ENCODE measurements at regions not wholly inside any gene's neighbourhood (a gene's known extent, or its start where the extent isn't known, plus 50 kb on each side); places are given as distances from the start of the nearest gene placed in this dataset.

DNA sequence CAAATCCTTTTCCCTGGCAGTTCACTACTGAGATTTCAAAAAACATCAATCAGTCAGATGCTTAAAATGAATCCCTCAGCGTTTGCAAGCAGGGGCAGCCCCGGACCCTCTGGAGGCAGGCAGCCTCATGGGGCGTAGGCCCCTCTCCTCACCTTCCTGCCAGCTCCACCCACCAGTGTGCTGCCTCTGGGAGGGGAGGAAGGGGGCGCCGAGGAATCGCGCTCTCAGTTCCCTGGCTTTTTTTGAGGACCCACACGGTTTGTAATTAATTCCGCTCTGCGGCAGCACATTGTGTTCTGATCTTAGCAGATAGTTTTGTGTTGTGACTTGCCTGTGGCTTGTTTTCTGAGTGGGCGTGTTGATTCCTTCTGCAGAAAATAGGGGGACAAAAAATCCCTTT, 159.9 kb downstream of the KLF13 start:
- in situ Hi-C loops (cut with HindIII; ENCODE audit: low sequenced_read_pairs): no loop called here

DNA sequence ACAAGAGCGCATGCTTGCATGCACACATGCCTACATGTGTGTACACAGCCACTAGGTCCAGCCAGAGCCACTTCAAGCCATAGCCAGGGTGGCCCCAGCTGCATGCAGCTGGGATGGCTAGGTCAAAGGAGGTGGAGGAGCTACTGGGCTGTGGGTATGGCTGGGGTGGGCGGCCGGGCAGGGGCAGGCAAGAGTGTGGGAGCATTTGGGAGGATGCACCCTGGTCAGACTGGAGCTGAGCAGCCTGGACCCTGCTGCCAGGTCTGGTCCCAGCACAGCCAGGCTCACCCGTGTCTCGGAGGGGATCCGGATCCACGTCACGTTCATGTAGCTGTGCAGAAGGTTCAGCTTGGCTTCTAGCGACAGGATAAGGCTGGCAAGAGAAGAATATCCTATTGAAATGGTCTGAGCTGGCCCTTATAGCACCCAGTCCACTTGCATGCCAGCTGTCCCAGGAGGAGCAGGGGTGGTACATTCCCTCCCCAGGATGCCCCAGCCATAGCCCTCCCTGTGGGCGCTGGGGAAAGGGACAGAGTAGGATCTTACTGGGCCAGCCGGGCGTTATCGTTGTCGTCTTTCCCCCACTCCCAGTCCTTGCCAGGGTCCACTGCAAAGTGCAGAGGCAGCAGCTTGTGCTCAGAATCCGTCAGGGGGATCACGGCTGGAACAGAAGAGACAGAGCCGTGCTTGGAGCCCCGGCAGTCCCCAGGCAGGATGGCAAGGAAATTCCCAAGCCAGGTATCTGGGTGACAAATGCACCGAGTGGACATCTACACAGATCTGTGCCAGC, 160.5 kb downstream of the KLF13 start:
- in situ Hi-C loops (cut with HindIII; ENCODE audit: low sequenced_read_pairs): no loop called here

DNA sequence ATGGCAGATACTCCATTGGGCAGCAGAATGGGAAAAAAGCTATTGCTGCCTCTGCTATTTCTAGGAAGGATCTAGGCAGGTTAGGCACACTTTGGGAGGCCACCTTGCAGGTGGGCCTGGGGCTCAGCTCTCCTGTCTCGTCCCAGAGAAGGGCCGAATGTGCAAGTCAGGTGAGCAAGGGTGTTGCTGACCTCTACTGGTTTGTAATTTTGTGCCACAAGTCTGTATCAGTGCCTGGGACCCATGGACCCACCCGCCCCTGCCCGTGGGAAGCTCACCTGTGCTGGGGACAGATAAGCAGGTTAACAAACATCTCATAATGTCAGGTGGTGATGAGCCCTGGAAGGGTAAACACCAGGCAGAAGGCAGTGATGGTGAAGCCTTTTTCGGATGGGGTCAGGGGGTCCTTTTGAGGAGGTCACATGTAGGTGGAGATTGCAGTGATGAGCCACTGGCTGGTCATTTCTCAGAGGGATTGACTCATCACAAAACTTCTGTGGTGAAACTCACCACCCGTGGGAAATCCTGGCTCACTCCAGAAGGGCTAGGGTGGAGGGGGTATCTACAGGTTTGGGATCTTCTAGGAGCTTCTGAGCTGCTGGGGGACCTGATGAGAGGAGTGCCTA, 161.3 kb downstream of the KLF13 start:
- in situ Hi-C loops (cut with HindIII; ENCODE audit: low sequenced_read_pairs): no loop called here

DNA sequence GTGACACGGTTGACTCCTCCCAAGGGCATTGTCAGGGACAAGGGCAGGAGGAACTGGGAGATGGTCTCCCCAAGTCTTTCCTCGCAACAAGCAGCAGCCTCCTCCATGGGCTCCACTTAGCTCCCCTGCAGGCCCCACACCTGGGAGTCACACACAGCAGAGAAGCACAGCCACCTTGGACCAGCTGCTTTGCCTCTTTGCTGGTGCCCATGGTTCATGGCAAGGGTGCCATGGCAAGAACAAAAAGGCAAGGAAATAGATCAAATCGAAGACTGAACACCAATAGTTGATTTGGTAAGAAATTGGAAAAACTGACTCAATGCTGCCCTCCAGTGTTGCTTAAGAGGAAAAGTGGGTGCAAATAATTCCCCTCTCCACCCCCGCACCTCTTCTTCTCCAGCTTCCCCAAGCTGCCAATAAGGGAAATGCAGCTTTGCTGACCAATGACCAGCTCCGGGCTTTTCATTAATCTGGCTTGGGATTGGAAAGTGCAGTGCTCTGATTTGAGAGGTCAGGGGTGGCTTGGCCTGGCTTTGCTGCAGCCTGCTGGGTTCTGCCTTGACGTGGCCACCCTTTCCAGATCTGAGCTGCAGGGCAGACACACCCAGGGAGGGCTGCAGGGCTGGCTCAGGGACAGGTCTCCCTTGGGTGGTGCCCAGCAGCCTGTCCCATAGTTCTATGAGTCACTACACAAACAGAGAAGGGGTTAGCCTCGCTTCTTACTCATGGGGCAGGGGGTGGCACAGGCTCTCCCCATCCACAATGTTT, 162.0 kb downstream of the KLF13 start:
- in situ Hi-C loops (cut with HindIII; ENCODE audit: low sequenced_read_pairs): no loop called here

DNA sequence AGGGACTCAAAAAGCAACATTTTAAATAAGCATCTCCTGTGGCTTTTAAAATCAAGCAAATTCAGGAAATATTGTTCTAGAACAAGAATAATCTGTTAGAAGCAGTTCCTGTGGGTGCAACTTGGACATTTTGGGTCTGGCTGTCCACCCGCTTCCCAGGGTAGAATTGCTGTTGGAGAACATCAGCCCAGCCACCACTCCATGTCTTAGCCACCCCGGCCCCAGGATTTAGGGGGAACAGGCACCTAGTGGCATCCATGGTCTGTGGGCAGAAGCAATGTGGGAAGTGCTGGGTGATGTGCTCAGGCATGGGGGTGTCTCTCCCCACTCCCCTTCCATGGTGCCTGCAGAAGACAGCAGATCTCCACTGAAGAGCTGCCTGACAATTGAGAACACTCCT, 162.6 kb downstream of the KLF13 start:
- in situ Hi-C loops (cut with HindIII; ENCODE audit: low sequenced_read_pairs): no loop called here

DNA sequence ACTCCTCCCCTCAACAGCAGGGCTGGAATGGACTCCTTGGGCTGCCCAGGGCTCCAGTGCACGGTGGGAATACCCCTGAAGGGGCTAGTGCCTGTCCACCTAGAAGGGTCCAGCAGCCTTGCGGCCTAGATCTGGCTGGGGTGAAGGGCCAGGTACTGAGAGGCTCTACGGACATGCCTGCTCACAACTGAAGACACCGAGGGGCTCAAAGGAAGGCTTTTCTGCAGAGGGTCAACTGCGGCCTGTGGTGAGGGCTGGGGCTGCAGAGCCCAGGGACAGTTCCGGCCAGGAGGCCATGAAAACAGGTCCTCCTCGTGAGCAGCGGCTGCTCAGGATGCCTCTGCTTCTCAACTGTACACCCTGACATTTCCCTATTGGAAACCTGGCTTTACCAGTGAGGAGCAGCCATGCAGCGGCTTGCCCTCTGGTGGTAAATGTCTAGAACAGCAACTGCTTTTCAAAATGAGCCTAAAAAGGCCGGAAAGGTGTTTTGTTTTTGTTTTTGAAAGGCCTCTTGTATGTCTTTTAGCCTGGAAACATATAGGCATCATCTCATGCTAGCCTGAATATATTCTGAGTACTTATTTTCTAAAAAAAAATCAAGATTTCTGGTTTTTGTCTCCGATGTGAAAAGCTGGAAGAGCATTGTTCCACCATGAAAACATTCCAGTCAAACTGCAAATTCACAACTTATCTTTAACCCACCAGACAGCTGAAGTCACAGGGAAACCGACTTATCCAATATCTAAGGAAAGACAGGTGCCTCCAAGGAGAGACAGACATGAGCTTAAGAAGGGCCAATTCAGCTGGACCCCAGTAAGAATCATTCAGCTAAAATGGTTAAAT, 163.4 kb downstream of the KLF13 start:
- in situ Hi-C loops (cut with HindIII; ENCODE audit: low sequenced_read_pairs): no loop called here

DNA sequence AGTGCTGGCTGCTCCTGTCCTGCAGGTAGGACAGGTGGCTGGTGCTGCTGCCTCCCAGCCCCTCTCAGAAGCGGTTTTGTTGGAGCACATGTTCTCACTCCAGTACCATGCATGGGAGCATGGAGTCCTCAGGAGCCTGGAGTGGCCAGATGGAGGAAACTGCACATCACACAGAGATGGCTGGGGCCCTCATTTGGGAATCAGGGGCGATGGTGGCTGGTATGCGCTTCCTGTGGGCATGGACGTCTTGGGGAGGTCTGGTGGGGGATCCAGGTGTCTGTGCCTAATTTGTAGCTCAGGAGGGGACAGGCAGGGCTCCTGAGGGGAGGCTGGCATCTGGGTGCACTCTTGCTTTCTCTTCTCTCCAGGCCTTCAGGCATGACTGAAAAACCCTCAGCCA, 168.2 kb downstream of the KLF13 start:
- in situ Hi-C loops (cut with HindIII; ENCODE audit: low sequenced_read_pairs): no loop called here

DNA sequence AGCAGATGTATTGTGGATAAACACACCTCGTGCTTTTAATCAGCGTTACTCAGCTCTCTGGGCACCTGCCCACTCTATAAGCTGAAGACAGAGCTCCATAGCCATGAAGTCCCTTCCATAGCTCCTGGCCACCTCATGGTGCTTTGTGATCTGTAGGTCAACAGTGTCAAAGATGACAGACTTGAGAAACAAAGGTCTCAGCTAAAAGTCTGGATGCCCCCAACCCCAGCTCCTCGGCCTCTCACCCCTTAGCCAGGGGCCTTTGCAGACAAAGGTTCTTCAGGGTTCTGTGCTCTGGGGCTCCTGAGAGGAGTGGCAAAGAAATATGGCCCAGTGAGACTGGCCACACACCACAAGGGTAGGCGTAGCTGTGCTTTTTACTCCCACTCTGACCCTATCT, 168.6 kb downstream of the KLF13 start:
- in situ Hi-C loops (cut with HindIII; ENCODE audit: low sequenced_read_pairs): no loop called here

DNA sequence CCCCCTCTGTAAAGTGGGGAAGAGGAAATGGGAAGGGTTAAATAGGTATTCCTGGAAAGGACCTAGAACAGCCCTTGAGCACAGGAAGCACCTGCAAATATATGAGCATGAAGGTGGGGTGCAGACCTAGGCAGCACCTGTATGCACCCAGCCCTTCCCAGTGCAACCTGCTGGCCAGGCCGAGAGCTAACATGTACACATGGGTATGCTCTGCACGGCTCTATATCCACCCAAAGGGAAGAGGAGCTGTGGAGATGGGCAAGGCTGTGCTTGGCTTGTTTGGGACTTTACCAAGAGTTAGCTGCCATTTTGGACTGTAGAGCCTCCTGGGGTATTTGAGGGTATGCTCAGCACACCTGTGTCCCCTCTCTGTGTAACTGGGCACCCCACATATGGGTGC, 171.2 kb downstream of the KLF13 start:
- in situ Hi-C loops (cut with HindIII; ENCODE audit: low sequenced_read_pairs): no loop called here

DNA sequence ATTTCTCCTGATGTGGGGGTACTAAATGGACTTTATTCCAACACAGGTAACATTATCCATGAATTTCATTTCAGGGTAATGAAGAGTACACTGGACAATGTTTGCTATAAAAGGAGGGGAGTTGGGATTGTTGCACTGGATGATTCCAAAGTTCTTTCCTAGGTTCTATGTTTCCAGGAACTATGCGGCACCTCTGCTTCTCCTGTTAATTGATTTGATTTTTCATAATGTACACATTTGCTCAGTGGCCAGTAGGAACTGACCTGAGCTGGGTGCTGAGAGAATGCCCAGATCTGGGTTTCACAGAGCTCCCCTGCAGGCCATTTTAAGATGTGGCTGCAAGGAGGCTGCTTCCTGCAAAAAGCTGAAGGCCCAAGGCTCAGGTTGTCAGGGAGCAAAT, 171.7 kb downstream of the KLF13 start:
- in situ Hi-C loops (cut with HindIII; ENCODE audit: low sequenced_read_pairs): no loop called here

DNA sequence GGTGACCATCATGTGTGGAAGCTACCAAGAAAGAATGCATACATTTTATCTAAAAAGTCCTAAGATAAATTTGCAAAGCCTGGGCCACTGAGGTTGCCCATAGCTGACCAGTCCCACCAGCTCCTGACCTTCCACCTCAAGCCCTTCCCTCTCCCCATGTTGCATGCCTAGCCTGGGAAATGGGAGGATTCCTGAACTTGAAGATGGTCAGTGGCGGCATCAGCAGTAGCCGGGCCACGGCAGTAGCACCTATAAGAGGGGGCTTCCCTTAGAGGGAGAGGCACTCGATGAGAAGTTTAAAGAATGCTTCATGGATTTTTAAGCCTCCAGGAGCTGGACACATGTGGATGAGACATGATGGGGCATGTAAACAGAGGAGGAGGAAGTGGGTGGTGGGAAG, 172.1 kb downstream of the KLF13 start:
- in situ Hi-C loops (cut with HindIII; ENCODE audit: low sequenced_read_pairs): no loop called here

DNA sequence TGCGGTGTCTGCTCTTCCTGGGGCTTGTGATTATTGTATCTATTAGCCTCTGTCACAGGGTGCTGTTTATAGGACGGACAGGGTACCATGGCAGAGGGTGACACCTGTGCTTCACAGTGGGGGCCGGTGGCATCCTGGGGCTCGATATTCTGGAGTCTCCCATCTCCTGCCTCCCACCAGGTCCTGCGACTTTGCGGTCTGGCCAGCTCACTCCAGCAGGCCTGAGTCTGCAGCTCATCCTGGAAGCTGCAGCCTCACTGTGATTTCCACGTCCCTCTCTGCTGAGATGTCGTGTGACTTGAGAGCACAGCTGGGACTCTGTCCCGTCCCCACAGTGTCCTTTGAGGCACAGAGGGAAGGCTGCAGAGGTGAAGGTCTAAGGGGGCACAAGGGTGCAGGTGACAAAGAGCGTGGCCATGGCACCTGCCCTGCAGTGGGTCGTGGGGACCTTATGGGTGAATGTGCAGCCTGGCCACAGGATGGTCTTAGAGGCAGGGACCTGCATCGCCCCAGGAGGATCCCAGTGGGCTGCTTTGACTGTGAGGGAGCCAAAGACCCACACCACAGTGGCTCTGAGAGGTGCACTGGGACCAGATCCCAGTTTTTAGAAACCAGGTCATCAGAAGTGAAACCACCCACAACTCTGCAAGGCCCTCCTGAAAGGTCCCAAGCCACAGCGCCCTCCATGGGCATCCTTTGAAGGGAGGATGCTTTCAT, 172.8 kb downstream of the KLF13 start:
- in situ Hi-C loops (cut with HindIII; ENCODE audit: low sequenced_read_pairs): no loop called here

DNA sequence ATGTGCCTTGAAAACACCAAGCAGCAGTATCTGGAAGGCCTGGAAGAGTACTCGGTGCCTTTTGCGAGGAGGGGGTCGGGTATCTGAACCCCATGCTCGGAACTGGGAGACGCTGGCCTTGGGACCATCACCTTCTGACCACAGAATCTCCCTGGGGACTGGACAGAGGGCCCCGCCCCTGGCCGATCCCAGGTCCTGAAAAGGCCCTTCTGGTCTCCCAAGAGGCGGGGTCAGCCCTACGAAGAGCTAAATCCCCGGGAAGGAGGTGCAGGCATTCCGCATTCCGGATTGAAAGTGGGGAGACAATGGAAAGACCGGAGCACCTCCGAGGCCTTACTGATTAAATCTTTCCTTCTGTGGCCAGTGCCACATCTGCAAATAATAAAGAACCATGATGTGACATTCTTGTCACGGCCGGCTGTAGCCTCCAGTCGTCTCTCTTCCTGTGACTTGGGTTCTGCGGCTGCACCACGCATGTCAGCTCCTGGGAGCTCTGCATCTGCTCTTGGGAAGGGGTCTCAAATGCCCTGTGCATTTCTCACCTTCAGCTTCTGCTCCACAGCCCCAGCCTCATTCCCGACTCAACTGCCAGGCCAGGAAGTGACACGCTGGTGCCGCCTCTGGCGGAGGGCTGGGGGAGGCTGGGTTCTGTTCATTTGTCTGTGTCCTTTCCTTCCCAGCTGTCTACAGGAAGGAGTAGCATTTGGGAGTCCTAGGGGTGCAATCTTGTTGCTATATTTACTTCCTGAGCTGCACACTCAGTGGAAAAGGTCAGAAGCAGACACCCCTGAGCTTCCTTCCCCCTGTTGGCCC, 173.5 kb downstream of the KLF13 start:
- in situ Hi-C loops (cut with HindIII; ENCODE audit: low sequenced_read_pairs): no loop called here

DNA sequence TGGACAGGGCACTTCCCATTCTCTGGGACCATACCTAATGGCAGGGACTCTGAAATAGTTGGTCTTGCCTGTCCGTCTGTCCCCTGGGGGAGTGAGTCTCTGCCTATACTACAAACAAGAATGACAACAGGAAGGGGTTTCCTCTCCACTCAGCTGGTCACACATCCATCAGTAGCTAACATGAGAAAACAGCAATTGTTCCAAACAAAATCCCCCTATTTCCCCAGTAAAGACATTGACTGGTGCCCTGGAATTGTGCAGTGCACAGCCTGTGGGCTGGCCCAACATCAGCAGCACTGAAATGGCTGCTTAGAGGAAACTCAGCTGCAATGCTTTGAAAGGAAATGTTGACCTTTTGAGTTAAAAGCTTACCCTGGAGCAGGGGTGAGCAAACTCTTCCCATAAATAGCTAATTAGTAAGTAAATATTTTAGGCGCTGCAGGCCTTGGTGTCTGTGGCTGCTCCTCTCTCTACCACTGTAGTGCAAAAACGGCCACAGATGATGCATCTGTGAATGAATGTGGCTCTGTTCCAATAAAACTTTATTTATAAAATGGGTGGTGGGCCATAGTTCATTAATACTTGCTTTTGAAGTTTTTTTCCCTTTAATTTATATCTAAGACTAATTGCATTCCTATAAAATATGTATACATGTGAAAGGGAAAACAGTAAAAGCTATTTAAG, 174.3 kb downstream of the KLF13 start:
- in situ Hi-C loops (cut with HindIII; ENCODE audit: low sequenced_read_pairs): no loop called here

DNA sequence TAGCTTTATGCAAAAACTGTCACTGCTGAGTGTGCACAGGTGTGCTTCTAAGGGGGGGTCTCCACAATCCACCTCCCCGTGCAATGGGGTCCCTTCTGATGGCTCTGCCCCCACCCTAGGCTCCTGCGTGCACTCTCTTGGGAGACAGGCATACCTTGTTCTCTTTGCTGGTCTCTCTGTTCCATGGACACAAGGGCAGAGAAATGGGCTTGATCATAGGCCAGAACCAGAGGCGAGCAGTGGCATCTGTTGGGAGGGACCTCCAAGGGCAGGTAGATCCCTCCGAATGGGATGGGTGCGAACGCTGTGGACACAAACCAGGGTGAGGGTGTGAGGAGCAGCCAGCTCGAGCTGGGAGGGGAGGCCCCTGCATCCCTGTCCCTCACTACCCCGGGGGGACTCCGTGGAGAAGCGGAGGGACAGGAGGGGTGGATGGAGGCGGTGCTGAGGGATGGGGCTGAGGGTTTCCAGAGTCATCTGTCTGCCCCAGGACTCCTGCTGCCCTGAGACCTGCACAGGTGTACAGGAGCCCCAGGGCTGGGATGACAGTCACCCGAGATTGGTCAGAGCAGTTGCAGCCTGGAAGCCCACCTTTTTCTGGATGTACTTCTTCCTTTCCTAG, 175.0 kb downstream of the KLF13 start:
- in situ Hi-C loops (cut with HindIII; ENCODE audit: low sequenced_read_pairs): no loop called here

DNA sequence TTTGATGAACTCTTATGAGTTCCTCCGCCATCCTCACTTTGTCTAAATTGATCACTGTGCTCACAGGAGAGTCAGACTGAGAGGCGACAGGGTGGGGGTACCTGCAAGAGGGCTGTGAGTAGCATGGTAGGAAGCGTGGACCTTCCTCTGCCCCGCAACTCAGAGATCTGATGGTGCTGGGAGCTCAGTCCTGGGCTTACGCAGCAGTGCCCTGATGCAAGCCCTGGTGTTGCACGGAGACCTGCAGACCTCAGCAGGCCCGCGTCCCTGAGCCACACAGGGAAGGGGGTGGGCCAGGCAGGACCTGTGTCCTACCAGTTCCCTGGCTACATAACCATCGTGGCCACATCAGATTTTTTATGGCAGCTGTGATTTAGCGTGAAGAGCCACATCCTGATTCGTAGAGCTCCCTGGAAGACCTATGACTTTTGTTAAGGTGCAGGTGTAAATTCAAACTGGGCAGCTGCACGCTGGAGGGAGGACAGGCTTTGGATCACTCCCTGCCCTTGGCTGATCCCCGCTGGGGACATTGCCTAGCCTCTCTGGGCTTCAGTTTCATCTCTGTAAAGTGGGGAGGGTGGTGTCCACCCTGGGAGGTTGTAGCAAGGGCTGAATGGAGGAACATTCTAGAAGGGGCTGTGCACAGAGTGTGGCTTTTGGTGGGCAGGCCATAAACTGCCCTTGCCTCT, 176.1 kb downstream of the KLF13 start:
- in situ Hi-C loops (cut with HindIII; ENCODE audit: low sequenced_read_pairs): no loop called here

DNA sequence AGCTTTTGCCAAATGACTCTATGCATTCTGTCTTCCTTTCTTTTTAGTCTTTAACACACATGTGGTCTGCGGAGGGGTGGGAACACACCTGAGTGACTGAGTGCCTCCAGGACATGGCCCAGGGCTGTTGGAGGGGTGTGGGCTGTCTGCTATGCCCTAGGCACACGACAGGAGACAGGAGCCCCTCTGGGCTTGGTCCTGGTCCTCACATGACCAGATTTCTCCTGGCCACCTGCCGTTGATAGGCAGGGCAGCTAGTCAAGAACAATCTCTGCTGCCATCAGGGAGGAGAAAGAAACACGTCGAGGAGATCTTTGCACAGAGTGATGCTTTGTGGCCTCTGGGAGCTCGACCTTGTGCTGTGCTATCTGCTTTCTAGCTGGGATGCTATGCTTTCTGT, 176.6 kb downstream of the KLF13 start:
- in situ Hi-C loops (cut with HindIII; ENCODE audit: low sequenced_read_pairs): no loop called here
